ENCODE measurements at regions not wholly inside any gene's neighbourhood (a gene's known extent, or its start where the extent isn't known, plus 50 kb on each side); places are given as distances from the start of the nearest gene placed in this dataset.

DNA sequence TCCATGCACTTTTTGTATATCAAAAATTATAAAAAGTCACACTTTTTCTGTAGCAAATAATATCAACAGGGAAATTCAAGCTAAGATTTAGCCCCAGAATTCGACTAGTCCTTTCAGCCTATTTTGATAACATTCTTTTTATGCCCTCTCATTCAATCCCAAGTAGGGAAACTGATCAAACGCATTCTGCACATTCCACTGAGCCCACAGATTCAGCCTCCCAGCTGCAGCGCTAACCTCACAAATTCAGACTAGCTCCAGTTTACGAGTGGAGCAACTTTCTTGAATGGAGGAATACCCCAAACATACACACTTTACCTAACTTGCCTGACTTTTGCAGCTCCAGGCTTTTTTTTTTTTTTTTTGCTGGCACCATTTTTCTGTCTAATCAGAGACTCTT is 70.3 kb upstream of the HEY2 start:
- TF ChIP-seq, protein P1, sequence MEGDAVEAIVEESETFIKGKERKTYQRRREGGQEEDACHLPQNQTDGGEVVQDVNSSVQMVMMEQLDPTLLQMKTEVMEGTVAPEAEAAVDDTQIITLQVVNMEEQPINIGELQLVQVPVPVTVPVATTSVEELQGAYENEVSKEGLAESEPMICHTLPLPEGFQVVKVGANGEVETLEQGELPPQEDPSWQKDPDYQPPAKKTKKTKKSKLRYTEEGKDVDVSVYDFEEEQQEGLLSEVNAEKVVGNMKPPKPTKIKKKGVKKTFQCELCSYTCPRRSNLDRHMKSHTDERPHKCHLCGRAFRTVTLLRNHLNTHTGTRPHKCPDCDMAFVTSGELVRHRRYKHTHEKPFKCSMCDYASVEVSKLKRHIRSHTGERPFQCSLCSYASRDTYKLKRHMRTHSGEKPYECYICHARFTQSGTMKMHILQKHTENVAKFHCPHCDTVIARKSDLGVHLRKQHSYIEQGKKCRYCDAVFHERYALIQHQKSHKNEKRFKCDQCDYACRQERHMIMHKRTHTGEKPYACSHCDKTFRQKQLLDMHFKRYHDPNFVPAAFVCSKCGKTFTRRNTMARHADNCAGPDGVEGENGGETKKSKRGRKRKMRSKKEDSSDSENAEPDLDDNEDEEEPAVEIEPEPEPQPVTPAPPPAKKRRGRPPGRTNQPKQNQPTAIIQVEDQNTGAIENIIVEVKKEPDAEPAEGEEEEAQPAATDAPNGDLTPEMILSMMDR (IDR thresholded peaks at IDR 0.05) = no peak
- no peak for TF ChIP-seq ZFX (IDR thresholded peaks at IDR 0.05; ENCODE audit: borderline replicate concordance)
